ENCODE measurements at regions not wholly inside any gene's neighbourhood (a gene's known extent, or its start where the extent isn't known, plus 50 kb on each side); places are given as distances from the start of the nearest gene placed in this dataset.

DNA sequence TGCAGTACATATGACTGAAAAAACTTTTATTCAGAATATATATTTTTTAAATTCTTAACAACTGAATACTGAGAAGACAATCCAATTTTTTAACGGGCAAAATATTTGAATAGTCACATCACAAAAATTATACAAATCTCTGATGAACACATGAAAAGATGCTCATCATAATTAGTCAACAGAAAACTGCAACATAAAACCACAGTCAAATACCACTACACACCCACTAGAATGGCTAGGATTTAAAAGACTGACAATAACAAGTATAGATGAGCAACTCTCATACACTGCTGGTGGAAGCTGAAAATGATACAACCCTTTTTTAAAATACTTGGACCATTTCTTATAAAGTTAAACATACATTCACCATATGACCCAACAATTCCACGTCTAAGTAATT lies 87.7 kb upstream of the TNFSF4 start:
- no peak overlapping the region for H3K4me3 ChIP-seq (replicated peaks in 1 of 2; ENCODE audit: low read depth in 1 of 2, low read length in 2 of 2)
- no peak overlapping the region for H2AFZ ChIP-seq (ENCODE audit: low read depth, low read length, poor library complexity, severe bottlenecking)
- H4K20me1 ChIP-seq (ENCODE audit: insufficient read depth), result no peaks in the 10 kb centered on the region
- H3K36me3 ChIP-seq (ENCODE audit: control insufficient read depth in 1 of 2, insufficient read depth in 2 of 2, low read length in 2 of 2), result no peaks in the 10 kb centered on the region
- intact Hi-C loops (cut with micrococcal nuclease), result no loop called here
- RAD21 ChIA-PET (ENCODE audit: low non-redundant PET in 1 of 2, low total read pairs in 2 of 2, uncharacterized antibody in 2 of 2, unreplicated experiment in 2 of 2), result no interaction called here
- H3K4me2 ChIP-seq (ENCODE audit: low read length), result no peak overlapping the region
- TF ChIP-seq SP1 (IDR thresholded peaks at IDR 0.05; ENCODE audit: low read depth), result no peak
- TF ChIP-seq ZNF274 (IDR thresholded peaks at IDR 0.05; ENCODE audit: low read depth, low read length), result no peak
- TF ChIP-seq EGR1 (IDR thresholded peaks at IDR 0.05; ENCODE audit: low read depth), result no peak
- TF ChIP-seq RAD21 (IDR thresholded peaks at IDR 0.05; ENCODE audit: low read depth), result no peak
- TF ChIP-seq SIN3A (IDR thresholded peaks at IDR 0.05; ENCODE audit: low read depth), result no peak
- no peak for TF ChIP-seq ELF1 (IDR thresholded peaks at IDR 0.05; ENCODE audit: borderline replicate concordance, low read depth)
- TF ChIP-seq EZH2phosphoT487 (IDR thresholded peaks at IDR 0.05; ENCODE audit: borderline replicate concordance), result no peak
- no peak for TF ChIP-seq ATF3 (IDR thresholded peaks at IDR 0.05)
- TF ChIP-seq TCF7L2 (IDR thresholded peaks at IDR 0.05; ENCODE audit: borderline replicate concordance, extremely low read depth, insufficient read depth, insufficient read length), result no peak
- TF ChIP-seq, protein P1, sequence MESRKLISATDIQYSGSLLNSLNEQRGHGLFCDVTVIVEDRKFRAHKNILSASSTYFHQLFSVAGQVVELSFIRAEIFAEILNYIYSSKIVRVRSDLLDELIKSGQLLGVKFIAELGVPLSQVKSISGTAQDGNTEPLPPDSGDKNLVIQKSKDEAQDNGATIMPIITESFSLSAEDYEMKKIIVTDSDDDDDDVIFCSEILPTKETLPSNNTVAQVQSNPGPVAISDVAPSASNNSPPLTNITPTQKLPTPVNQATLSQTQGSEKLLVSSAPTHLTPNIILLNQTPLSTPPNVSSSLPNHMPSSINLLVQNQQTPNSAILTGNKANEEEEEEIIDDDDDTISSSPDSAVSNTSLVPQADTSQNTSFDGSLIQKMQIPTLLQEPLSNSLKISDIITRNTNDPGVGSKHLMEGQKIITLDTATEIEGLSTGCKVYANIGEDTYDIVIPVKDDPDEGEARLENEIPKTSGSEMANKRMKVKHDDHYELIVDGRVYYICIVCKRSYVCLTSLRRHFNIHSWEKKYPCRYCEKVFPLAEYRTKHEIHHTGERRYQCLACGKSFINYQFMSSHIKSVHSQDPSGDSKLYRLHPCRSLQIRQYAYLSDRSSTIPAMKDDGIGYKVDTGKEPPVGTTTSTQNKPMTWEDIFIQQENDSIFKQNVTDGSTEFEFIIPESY (IDR thresholded peaks at IDR 0.05; ENCODE audit: extremely low read depth, insufficient replicate concordance, low read length), result no peak
- TF ChIP-seq SRF (IDR thresholded peaks at IDR 0.05; ENCODE audit: low read depth), result no peak
- TF ChIP-seq YY1 (IDR thresholded peaks at IDR 0.05; ENCODE audit: extremely low read depth, insufficient replicate concordance, low read depth, low read length), result no peak
- no peaks in the 10 kb centered on the region for H3K9me3 ChIP-seq (ENCODE audit: control insufficient read depth in 1 of 2, insufficient read depth in 1 of 2, low read depth in 1 of 2, low read length in 2 of 2)
- H3K4me1 ChIP-seq (ENCODE audit: control insufficient read depth in 1 of 2, insufficient read depth in 2 of 2, low read length in 2 of 2), result no peaks in the 10 kb centered on the region
- H3K9me2 ChIP-seq (ENCODE audit: insufficient read depth), result no peaks in the 10 kb centered on the region
- DNase-seq (ENCODE audit: low read depth, low spot score), result no peak
- H3K27me3 ChIP-seq (ENCODE audit: insufficient read depth, low read length), result no peaks in the 10 kb centered on the region
- H3K27ac ChIP-seq (ENCODE audit: low read depth, low read length), result no peak overlapping the region
- CTCF ChIA-PET, result no interaction called here
- no peak overlapping the region for H3K9ac ChIP-seq (ENCODE audit: low read length)
- H3K79me2 ChIP-seq (ENCODE audit: insufficient read depth, low read length), result no peaks in the 10 kb centered on the region
- no peak for ATAC-seq
- POLR2A ChIA-PET, result no interaction called here
- BruUV-seq (replicated peaks), result no TSS peak
